Esophagus squamous epithelium (tissue), 5 donors: ENCODE measurements at regions not wholly inside any gene's neighbourhood (a gene's known extent, or its start where the extent isn't known, plus 50 kb on each side); places are given as distances from the start of the nearest gene placed in this dataset.
A peak's percentile ranks its signal among the peaks of the same experiment; 100 is the strongest.

Experiments
- DNase-seq: peaks from one replicate; lab custom pipeline; 2025; lab: John Stamatoyannopoulos, UW
- H3K27ac ChIP-seq, 4 donors: fragments of 200-600 bp; sonication (generic); one replicate each; pipeline ENCODE4 v1.5.1; 2016 to 2019; ENCODE audit warnings: mild to moderate bottlenecking in 1 of 4
- H3K27me3 ChIP-seq, 4 donors: fragments of 200-600 bp; sonication (generic); 1 replicate in 3 of 4; 2 replicates in 1 of 4; pipeline versions ENCODE4 v1.5.1 to v1.6.0; 2017 to 2021; ENCODE audit warnings: antibody characterized with exemption in 1 of 4
- H3K36me3 ChIP-seq, 3 donors: fragments of 200-600 bp; sonication (generic); one replicate each; pipeline ENCODE4 v1.5.1; 2016 to 2019
- H3K4me1 ChIP-seq, 3 donors: fragments of 200-600 bp; sonication (generic); one replicate each; pipeline ENCODE4 v1.5.1; 2017 to 2019
- H3K4me3 ChIP-seq, 4 donors: fragments of 200-600 bp; sonication (generic); 1 replicate in 3 of 4; 2 replicates in 1 of 4; pipeline ENCODE4 v1.5.1; 2016 to 2019; ENCODE audit warnings: mild to moderate bottlenecking in 2 of 4, moderate library complexity in 1 of 4
- H3K9me3 ChIP-seq, 3 donors: fragments of 200-600 bp; sonication (generic); one replicate each; pipeline ENCODE4 v1.5.1; 2016 to 2019
- CTCF ChIP-seq, 6 experiments: fragments of 450-650 bp in 4 of 6; fragments of 200-600 bp in 2 of 6; sonication (generic) in 2 of 6; IDR thresholded peaks; one replicate each; pipeline ENCODE4 v1.5.1; 2016 to 2019; ENCODE audit warnings: antibody characterized with exemption in 6 of 6, mild to moderate bottlenecking in 4 of 6, moderate library complexity in 4 of 6
- POLR2A ChIP-seq, 4 donors: fragments of 450-650 bp; IDR thresholded peaks; one replicate each; pipeline ENCODE4 v1.6.1; 2017; ENCODE audit warnings: antibody characterized with exemption in 4 of 4, mild to moderate bottlenecking in 4 of 4, moderate library complexity in 3 of 4
- WGBS, 2 donors: methylation state at CpG; one replicate each; pipeline ENCODE4 v1.1.5; 2018; 5-methylcytosine and 5-hydroxymethylcytosine counted together
- intact Hi-C: fragments of 100-400 bp; cut with DNase I; formaldehyde crosslinking; loops from one replicate; pipeline ENCODE4 v1.15.0; 2022
- donor health status: DM: yes; HTN: yes; CAD: no.

GRCh38 chr6:166713434-166714186 lies 86.6 kb upstream of the RPS6KA2 start:
- no peak for DNase-seq
- H3K4me3 ChIP-seq: no peak overlapping the region
- no peak overlapping the region for H3K27ac ChIP-seq
- WGBS, 2 donors: 65 to 69% methylated on average over 16 of the region's 16 CpGs
- H3K36me3 ChIP-seq: no peaks in the 10 kb centered on the region
- no peak for TF ChIP-seq CTCF (IDR thresholded peaks at IDR 0.05)
- TF ChIP-seq POLR2A (IDR thresholded peaks at IDR 0.05): no peak
- no peaks in the 10 kb centered on the region for H3K9me3 ChIP-seq
- intact Hi-C loops: no loop called here
- no peaks in the 10 kb centered on the region for H3K27me3 ChIP-seq
- H3K4me1 ChIP-seq: no peaks in the 10 kb centered on the region

- intact Hi-C loops: no loop called here
- no peaks in the 10 kb centered on the region for H3K4me1 ChIP-seq
- no peak overlapping the region for H3K27ac ChIP-seq
- no peaks in the 10 kb centered on the region for H3K27me3 ChIP-seq
- H3K9me3 ChIP-seq: no peaks in the 10 kb centered on the region
- H3K4me3 ChIP-seq: no peak overlapping the region
- 76 to 78% methylated on average over 10 to 19 of the region's 21 CpGs for WGBS, 2 donors
- no peak for DNase-seq
- no peak for TF ChIP-seq CTCF (IDR thresholded peaks at IDR 0.05)
- no peak for TF ChIP-seq POLR2A (IDR thresholded peaks at IDR 0.05)
- H3K36me3 ChIP-seq: no peaks in the 10 kb centered on the region
These were observed 85.5 kb upstream of the RPS6KA2 start for GRCh38 chr6:166712286-166713228.

DNA sequence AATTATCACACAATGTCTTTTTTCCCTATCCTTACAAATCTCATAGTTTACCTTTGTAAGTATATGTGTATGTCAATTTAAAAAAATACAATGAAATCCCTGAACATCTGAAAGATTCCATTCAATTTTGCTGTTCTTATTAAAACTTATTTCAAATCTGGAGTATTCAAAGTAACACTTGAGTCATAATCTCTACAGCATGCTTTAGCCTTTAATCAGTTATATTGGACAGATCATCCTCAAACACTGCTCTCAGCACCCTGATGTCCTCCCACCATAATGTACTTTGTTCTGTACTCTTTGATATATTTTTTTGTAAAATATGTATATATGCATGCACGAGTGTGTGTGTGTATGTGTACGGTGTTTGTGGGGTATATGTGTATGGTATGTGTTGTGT lies 83.0 kb upstream of the RPS6KA2 start:
- TF ChIP-seq CTCF (IDR thresholded peaks at IDR 0.05) (no peak), POLR2A (IDR thresholded peaks at IDR 0.05) (no peak)
- H3K27me3 ChIP-seq: no peaks in the 10 kb centered on the region
- DNase-seq: no peak
- H3K36me3 ChIP-seq: no peaks in the 10 kb centered on the region
- WGBS, 2 donors: 78 to 96% methylated on average over 2 of the region's 2 CpGs
- H3K4me3 ChIP-seq: no peak overlapping the region
- H3K4me1 ChIP-seq: no peaks in the 10 kb centered on the region
- no peak overlapping the region for H3K27ac ChIP-seq
- intact Hi-C loops: no loop called here
- no peaks in the 10 kb centered on the region for H3K9me3 ChIP-seq

DNA sequence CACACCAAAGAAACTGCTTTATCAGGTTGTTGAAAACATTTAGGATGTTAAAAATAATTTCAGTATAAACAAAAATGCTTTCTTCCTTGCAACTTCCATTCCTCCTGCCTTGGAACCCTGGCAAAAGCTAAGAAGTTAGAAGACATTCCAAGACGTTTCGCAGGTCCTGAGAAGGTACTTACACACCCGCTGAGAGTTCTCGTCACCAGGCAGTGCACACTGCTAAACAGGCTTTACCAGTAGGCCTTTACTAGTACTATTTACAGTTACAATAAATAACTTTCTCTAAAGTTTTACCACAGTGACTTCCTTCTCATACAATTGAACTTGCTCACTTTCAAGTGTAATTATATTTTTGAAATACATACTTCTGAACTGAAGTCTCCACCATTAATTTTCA lies 81.4 kb upstream of the RPS6KA2 start:
- no peaks in the 10 kb centered on the region for H3K4me1 ChIP-seq
- no peaks in the 10 kb centered on the region for H3K36me3 ChIP-seq
- TF ChIP-seq CTCF (IDR thresholded peaks at IDR 0.05) (no peak), POLR2A (IDR thresholded peaks at IDR 0.05) (no peak)
- WGBS, 2 donors: 80 to 94% methylated on average over 4 of the region's 4 CpGs
- H3K27ac ChIP-seq: no peak overlapping the region
- DNase-seq: no peak
- intact Hi-C loops: no loop called here
- no peaks in the 10 kb centered on the region for H3K9me3 ChIP-seq
- no peaks in the 10 kb centered on the region for H3K27me3 ChIP-seq
- no peak overlapping the region for H3K4me3 ChIP-seq

DNA sequence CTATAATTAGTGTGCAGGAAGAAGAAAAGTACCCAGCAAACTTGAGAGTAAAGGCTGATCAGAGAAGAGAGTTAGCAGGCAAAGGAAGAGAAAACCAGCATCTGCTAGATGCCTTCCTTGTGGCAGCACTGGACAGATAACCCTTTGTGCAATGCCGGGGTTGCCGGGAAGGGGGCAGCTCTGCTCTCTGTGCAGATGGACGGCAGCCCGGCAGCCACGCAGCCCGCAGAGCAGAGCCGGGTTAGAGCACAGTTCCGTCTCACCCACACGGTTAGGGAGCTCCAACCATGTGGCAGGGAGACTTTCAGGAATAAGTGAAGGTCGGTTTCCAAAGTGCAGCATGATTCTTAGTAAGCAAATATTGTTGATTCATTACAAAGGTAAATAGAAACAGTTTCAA lies 80.0 kb upstream of the RPS6KA2 start:
- 29 to 36% methylated on average over 10 of the region's 10 CpGs for WGBS, 2 donors
- Histone ChIP-seq H3K4me3 (no peak overlapping the region), H3K9me3 (no peaks in the 10 kb centered on the region), H3K27ac (no peak overlapping the region), H3K27me3 (no peaks in the 10 kb centered on the region), H3K36me3 (no peaks in the 10 kb centered on the region), H3K4me1 (no peaks in the 10 kb centered on the region)
- TF ChIP-seq POLR2A (IDR thresholded peaks at IDR 0.05): no peak
- peak in 3 of 6 experiments; percentile 20 to 45 (median 33) for TF ChIP-seq CTCF (IDR thresholded peaks at IDR 0.05)
- DNase-seq: no peak
- intact Hi-C loops: no loop called here
